GM10266 (cell line): ENCODE measurements at regions not wholly inside any gene's neighbourhood (a gene's known extent, or its start where the extent isn't known, plus 50 kb on each side); places are given as distances from the start of the nearest gene placed in this dataset.
"Not testable (repeated sequence)": the region's sequence is repeated elsewhere in the genome, so short reads cannot be mapped to it uniquely, and the experiment has no call there.

ENCODE experiments used
- DNase-seq: peaks from one replicate; pipeline ENCODE4 v3.0.0; 2012; ENCODE audit errors: extremely low spot score
- TF ChIP-seq, protein P1 (sequence below): IDR thresholded peaks from 2 replicates; pipeline ENCODE4 v1.5.1; 2012; ENCODE audit warnings: mild to moderate bottlenecking, low read depth; ENCODE audit not compliant: control insufficient read depth, insufficient read depth; ENCODE audit errors: missing control alignments

DNA sequence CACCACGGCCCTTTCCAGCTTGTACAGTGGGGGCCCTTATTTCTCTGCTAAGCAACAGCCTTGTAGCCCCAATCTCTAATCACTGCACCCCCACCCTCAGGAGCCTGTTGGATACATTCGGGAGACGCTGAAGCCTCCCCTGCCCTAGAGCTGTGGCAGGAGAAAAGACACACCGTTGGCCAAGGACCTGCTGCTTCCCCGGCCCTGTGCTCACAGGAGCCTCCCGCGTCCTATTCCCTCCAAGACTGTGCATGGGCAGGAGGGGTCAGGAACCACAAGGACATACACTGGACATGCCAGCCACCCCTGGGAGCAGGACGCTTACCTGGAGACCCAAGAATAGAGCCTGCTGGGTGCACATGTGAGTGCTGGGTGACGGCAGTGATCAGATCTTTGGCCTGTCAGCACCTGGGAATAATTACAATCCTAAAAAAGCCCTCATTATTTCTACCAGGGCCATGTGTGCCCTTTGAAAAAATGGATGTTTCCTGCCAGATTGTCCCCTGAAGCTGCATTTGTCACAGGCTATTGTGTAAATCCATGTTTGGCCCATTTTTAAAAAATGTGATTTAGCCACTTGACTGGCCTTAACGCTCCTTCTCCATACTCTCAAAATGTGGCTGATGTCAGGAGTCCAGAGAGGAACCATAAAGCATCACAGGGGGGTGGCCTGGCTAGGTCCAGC is 590.6 kb downstream of the MATN1 start:
- DNase-seq = no peak
- TF ChIP-seq, protein P1, sequence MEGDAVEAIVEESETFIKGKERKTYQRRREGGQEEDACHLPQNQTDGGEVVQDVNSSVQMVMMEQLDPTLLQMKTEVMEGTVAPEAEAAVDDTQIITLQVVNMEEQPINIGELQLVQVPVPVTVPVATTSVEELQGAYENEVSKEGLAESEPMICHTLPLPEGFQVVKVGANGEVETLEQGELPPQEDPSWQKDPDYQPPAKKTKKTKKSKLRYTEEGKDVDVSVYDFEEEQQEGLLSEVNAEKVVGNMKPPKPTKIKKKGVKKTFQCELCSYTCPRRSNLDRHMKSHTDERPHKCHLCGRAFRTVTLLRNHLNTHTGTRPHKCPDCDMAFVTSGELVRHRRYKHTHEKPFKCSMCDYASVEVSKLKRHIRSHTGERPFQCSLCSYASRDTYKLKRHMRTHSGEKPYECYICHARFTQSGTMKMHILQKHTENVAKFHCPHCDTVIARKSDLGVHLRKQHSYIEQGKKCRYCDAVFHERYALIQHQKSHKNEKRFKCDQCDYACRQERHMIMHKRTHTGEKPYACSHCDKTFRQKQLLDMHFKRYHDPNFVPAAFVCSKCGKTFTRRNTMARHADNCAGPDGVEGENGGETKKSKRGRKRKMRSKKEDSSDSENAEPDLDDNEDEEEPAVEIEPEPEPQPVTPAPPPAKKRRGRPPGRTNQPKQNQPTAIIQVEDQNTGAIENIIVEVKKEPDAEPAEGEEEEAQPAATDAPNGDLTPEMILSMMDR = no peak

DNA sequence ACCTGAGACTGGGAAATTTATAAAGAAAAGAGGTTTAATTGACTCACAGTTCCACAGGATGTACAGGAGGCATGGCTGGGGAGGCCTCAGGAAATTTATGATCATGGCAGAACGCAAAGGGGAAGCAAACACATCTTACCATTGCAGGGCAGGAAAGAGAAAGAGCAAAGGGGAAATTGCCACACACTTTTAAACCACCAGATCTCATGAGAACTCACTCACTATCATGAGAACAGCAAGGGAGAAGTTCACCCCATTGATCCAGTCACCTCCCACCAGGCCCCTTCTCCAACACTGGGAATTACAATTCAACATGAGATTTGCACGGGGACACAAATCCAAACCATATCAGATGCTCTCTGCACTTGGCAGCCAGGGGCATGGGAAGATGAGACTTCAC is 592.8 kb downstream of the MATN1 start:
- not testable (repeated sequence) for DNase-seq

DNA sequence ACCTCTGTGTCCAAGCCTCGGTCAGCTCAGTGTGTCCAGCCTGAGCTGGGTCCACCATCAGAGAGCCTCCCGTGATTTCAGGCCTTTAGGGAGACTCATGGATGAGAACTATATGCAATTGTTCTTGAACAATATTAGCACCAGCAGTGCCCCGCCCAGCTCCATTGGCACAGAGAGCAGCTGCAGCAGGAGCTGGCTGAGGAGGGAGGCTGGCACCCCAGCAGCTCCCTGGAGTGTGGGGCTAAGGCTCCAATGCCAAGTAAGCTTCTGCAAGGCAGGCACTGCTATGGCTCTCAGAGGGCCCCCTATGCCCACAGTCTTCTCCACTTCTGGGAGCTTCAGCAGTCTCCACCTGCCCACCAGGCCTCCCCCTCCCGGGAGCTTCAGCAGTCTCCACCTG is 593.3 kb downstream of the MATN1 start:
- DNase-seq = no peak
- TF ChIP-seq, protein P1 = no peak

DNA sequence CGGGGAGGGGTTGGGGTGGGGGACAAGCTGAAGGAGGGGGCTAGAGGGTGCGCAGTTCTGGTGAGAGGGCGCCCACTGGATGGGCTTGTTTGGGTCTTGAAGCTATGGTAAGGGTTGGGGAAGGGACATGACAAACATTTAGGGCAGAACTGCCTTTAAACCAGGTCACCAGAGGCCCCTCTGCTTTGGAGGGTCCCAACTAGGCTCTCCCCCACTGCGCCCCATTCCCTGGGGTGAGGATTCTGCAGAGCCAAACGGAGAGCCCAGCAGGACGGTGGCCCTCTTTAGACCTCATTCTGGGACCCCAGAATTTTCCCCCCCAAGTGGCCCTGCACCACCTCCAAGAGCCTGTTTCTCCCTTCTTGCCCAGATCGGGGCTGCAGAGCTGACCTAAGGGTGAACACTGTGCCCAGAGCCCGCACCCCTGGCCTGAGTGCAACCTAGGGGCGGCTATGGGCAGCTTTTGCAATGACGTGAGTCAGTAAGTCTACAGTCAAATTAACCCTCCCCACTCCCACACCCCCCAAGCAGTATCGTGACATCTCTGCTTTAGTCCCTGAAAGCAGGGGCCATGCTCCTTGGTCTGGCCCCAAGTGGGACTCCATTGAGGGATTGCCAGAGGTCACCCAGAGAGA is 593.8 kb downstream of the MATN1 start:
- TF ChIP-seq, protein P1 = no peak
- no peak for DNase-seq

DNA sequence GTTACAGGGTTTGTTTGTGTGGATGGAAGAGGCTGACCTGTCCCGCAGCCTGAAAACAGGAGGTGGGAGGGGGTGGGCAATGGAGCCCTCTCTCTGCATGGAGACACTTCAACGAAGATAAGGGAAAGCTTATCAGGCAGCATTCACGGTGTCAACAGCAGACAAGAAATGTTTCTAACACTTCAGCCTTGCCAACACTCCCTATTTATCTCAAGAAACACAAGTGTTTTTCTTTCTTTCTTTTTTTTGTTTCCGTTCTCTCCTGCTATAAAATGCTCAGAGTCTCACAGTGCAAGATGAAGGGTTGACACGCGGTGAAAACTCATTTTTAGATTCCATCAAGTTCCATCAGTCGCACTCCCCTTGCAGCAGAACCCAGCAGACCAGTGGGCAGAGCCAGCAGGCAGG is 594.4 kb downstream of the MATN1 start:
- no peak for DNase-seq
- TF ChIP-seq, protein P1 = no peak

DNA sequence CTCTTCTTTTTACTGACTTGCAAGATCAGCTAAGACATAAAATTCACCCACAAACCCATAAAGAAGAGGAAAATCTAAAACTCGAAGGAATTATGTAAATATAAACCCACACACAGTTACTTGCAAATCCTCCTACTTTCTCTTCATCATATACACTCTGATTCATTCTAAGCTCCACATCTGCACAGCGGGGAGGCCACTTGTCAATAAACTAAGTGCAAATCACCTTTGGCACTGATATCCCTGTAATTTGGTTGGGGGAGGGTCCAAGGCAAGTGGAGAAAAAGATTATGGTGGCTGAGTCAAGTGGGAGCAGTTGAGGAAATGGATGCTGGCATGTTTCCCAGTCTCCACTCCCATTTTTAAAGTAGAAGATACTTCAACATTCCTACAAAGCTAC is 596.5 kb downstream of the MATN1 start:
- no peak for DNase-seq
- TF ChIP-seq, protein P1 = no peak

DNA sequence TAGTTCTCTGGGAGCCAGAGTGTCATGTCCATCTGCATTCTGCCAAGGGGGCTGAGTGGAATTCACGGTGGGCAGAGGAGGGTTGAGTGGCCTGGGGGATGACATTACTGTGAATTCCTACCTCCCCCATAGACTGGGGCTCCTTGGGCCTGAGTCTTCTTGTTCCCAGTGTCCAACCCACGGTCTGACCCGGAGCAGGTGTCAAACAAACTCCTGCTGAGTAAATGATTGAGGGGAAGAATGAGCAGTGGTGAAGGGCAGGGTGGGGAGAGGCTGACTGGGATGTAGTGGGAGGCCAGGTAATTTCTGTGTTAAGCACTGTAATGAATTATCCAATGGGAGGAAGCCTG is 597.6 kb downstream of the MATN1 start:
- TF ChIP-seq, protein P1 = no peak
- no peak for DNase-seq
